HepG2 (cell line): ENCODE measurements at regions not wholly inside any gene's neighbourhood (a gene's known extent, or its start where the extent isn't known, plus 50 kb on each side); places are given as distances from the start of the nearest gene placed in this dataset.
"Not testable (repeated sequence)": the region's sequence is repeated elsewhere in the genome, so short reads cannot be mapped to it uniquely, and the experiment has no call there.

Experiments
- ATAC-seq: fragments of 200-7000 bp; cut with Tn5 transposase; 3 replicates; pipeline ENCODE4 v1.9.1; 2020; ENCODE audit warnings: mild to moderate bottlenecking, moderate library complexity
- BruUV-seq: library from RNA; stranded (reverse); fragments of 400-500 nt; replicated peaks from 2 replicates; lab custom pipeline; 2021; lab: Mats Ljungman, UMichigan
- CTCF ChIA-PET: fragments of 300-600 bp; formaldehyde crosslinking; extraction: SDS; loops from one replicate; lab custom pipeline; 2021; ENCODE audit warnings: low total read pairs, inconsistent platforms, low intra/inter-chr PET ratio; lab: Yijun Ruan, JAX
- POLR2A ChIA-PET: fragments of 350-600 bp; sonication (Branson Sonifier 250); formaldehyde crosslinking; loops from one replicate; lab custom pipeline; 2020; ENCODE audit warnings: antibody characterized with exemption, inconsistent platforms; lab: Yijun Ruan, JAX
- DNase-seq: peaks from one replicate; pipeline ENCODE4 v3.0.0-alpha.2; 2015; ENCODE audit warnings: low spot score
- FAIRE-seq: peaks from 3 replicates; lab custom pipeline; 2011; peaks lifted over from hg19 to GRCh38; lab: Jason Lieb, UNC
- H2AFZ ChIP-seq: one replicate; pipeline ENCODE4 v1.6.1; 2011; ENCODE audit warnings: low read length, inconsistent platforms
- H3K27ac ChIP-seq: fragments of 300-600 bp; 3 replicates; pipeline ENCODE4 v1.8.0; 2011; ENCODE audit warnings: mixed run types, mild to moderate bottlenecking, mixed read lengths, low read length, inconsistent platforms; ENCODE audit not compliant: insufficient read depth; ENCODE audit errors: extremely low read length
- H3K27me3 ChIP-seq, 2 experiments: fragments of 200-600 bp in 1 of 2; 2 replicates in 1 of 2; 3 replicates in 1 of 2; pipeline versions ENCODE4 v1.6.0 to v1.8.0; 2011; ENCODE audit warnings: low read length in 2 of 2, mild to moderate bottlenecking in 2 of 2, moderate library complexity in 2 of 2, inconsistent platforms in 1 of 2; ENCODE audit not compliant: insufficient read depth in 2 of 2, control insufficient read depth in 1 of 2
- H3K36me3 ChIP-seq, 2 experiments: fragments of 200-600 bp in 1 of 2; replicated peaks in 1 of 2; 2 replicates in 1 of 2; 3 replicates in 1 of 2; pipeline versions ENCODE4 v1.5.1 to v1.8.0; 2011; ENCODE audit warnings: low read length in 2 of 2, inconsistent platforms in 1 of 2; ENCODE audit not compliant: insufficient read depth in 2 of 2, control insufficient read depth in 1 of 2
- H3K4me1 ChIP-seq: 2 replicates; pipeline ENCODE4 v1.5.1; 2012; ENCODE audit warnings: low read length, inconsistent platforms; ENCODE audit not compliant: insufficient read depth
- H3K4me2 ChIP-seq: 2 replicates; pipeline ENCODE4 v1.6.0; 2011; ENCODE audit warnings: low read depth, low read length, inconsistent platforms
- H3K4me3 ChIP-seq, 3 experiments: fragments of 200-600 bp in 1 of 3; sonication (generic), shearing (Covaris generic) in 1 of 3; replicated peaks in 1 of 3; 2 replicates each; pipeline ENCODE4 v1.5.1; 2011 to 2016; ENCODE audit warnings: low read length in 3 of 3, inconsistent platforms in 2 of 3, low read depth in 2 of 3, mild to moderate bottlenecking in 2 of 3, control low read depth in 1 of 3, mixed read lengths in 1 of 3; ENCODE audit not compliant: insufficient read depth in 1 of 3
- H3K79me2 ChIP-seq: one replicate; pipeline ENCODE4 v1.6.1; 2011; ENCODE audit warnings: low read length, inconsistent platforms; ENCODE audit not compliant: insufficient read depth
- H3K9ac ChIP-seq: 2 replicates; pipeline ENCODE4 v1.6.0; 2011; ENCODE audit warnings: mild to moderate bottlenecking, low read depth, low read length, inconsistent platforms; ENCODE audit not compliant: insufficient read depth
- H3K9me3 ChIP-seq: 2 replicates; pipeline ENCODE4 v1.5.1; 2012; ENCODE audit warnings: mild to moderate bottlenecking, low read length
- H4K20me1 ChIP-seq: 2 replicates; pipeline ENCODE4 v1.6.0; 2011; ENCODE audit warnings: inconsistent platforms, mild to moderate bottlenecking, low read length, moderate library complexity; ENCODE audit not compliant: insufficient read depth
- CREB1 ChIP-seq, 2 experiments: fragments of 450-650 bp in 1 of 2; IDR thresholded peaks; 2 replicates each; pipeline ENCODE4 v1.6.1; 2016 to 2017; ENCODE audit warnings: control low read depth in 1 of 2, mild to moderate bottlenecking in 1 of 2, missing compliant biosample characterization in 1 of 2, missing genetic modification characterization in 1 of 2
- ZNF275 ChIP-seq: sonication (generic); formaldehyde crosslinking; IDR thresholded peaks from 2 replicates; pipeline ENCODE4 v1.8.0; 2022; ENCODE audit warnings: missing genetic modification reagents, mild to moderate bottlenecking, inconsistent platforms, borderline replicate concordance
- WGBS: methylation state at CpG from one replicate; pipeline ENCODE4 v1.1.6; 2017; ENCODE audit warnings: low lambda C conversion rate; 5-methylcytosine and 5-hydroxymethylcytosine counted together
- in situ Hi-C: cut with HindIII; loops from 2 replicates; pipeline ENCODE4 v1.10.0; 2017; ENCODE audit warnings: low pct_unique_long_range_greater_than_20kb; ENCODE audit not compliant: extremely low pct_ligation_motif_present
- intact Hi-C: fragments of 100-400 bp; cut with micrococcal nuclease; formaldehyde crosslinking; loops from one replicate; pipeline ENCODE4 v1.10.0; 2022; ENCODE audit not compliant: unreplicated experiment

- 56% methylated on average over 4 of the region's 4 CpGs for WGBS
- H3K36me3 ChIP-seq, H3K9me3 ChIP-seq, POLR2A ChIA-PET, H4K20me1 ChIP-seq, intact Hi-C loops, H3K27ac ChIP-seq, H3K4me1 ChIP-seq, H3K4me2 ChIP-seq, H3K27me3 ChIP-seq, ATAC-seq, in situ Hi-C loops, H3K9ac ChIP-seq, FAIRE-seq, CTCF ChIA-PET, H2AFZ ChIP-seq, DNase-seq, BruUV-seq, H3K79me2 ChIP-seq, H3K4me3 ChIP-seq: not testable (repeated sequence)
Observed at GRCh38 chr4:10775132-10775531, 90.6 kb upstream of the CLNK start.

- DNase-seq (no peak), ATAC-seq (no peak), FAIRE-seq (no peak)
- WGBS = 2% methylated on average over 2 of the region's 2 CpGs
- CTCF ChIA-PET = no interaction called here
- Histone ChIP-seq H3K4me3 (no peak overlapping the region), H3K9me3 (no peaks in the 10 kb centered on the region), H4K20me1 (no peaks in the 10 kb centered on the region), H3K79me2 (no peaks in the 10 kb centered on the region), H3K9ac (no peak overlapping the region), H3K27ac (no peak overlapping the region), H3K4me1 (no peaks in the 10 kb centered on the region), H2AFZ (no peak overlapping the region), H3K4me2 (no peak overlapping the region), H3K36me3 (no peaks in the 10 kb centered on the region), H3K27me3 (no peaks in the 10 kb centered on the region)
- no TSS peak for BruUV-seq
- intact Hi-C loops (no loop called here), in situ Hi-C loops (no loop called here)
- POLR2A ChIA-PET = no interaction called here
- TF ChIP-seq CREB1 (IDR thresholded peaks at IDR 0.05) (peak; percentile 62), CREB1 (CRISPR knock-in tag; IDR thresholded peaks at IDR 0.05) (no peak), ZNF275 (no peak)
Observed at GRCh38 chr4:10773656-10774055, 89.1 kb upstream of the CLNK start.
